Spleen (tissue), 7 donors: ENCODE measurements at regions not wholly inside any gene's neighbourhood (a gene's known extent, or its start where the extent isn't known, plus 50 kb on each side); places are given as distances from the start of the nearest gene placed in this dataset.
"Not testable (repeated sequence)": the region's sequence is repeated elsewhere in the genome, so short reads cannot be mapped to it uniquely, and the experiment has no call there.

ENCODE experiments used
- POLR2A ChIP-seq, 3 donors: fragments of 450-650 bp; IDR thresholded peaks; one replicate each; pipeline ENCODE4 v1.5.1; 2017; ENCODE audit warnings: antibody characterized with exemption in 3 of 3, mild to moderate bottlenecking in 1 of 3
- POLR2AphosphoS5 ChIP-seq, 3 donors: sonication (generic); formaldehyde crosslinking; IDR thresholded peaks; one replicate each; pipeline ENCODE4 v1.5.1; 2017; ENCODE audit warnings: antibody characterized with exemption in 3 of 3
- TF ChIP-seq, protein P1 (sequence below), 11 experiments: fragments of 200-600 bp in 7 of 11; fragments of 450-650 bp in 4 of 11; sonication (generic) in 4 of 11; IDR thresholded peaks in 8 of 11; conservative IDR thresholded peaks in 3 of 11; 1 replicate in 7 of 11; 2 replicates in 4 of 11; pipeline versions ENCODE4 v1.4.0 to v1.8.0; 2016 to 2021; ENCODE audit warnings: antibody characterized with exemption in 11 of 11, inconsistent platforms in 4 of 11, mild to moderate bottlenecking in 1 of 11
- donor health status: DM: no; HTN: no; CAD: no; lungs with moderate emphysema.
- donor health status: DM: no; HTN: no; CAD: no.
- donor health status: DM: no; HTN: no; CAD: no.

DNA sequence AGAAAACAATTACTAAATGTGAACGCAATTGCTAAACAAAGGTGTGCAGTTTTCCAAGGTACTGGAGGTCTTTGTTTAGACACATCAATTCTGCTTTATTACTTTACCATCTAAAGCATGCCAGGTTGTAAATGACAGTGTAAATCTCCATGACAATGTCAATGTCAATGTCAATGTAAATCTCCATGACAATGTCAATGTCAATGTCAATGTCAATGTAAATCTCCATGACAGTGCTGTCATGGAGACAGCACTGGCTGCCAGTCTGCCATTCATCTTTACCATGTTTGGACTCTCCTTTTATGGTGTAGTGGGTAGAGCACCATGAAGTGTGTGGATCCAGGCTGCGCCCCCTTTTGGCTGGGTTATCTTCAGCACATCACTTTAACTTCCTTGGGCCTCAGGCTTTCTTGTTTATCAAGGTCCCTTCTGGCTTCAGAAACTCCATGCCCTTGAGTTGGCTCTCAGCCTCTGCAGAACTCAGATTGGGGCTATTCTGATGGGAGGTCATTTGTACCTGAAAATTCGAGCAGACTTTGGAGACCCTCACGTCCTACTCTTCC lies 149.1 kb downstream of the BCL2L11 start:
- TF ChIP-seq, protein P1, sequence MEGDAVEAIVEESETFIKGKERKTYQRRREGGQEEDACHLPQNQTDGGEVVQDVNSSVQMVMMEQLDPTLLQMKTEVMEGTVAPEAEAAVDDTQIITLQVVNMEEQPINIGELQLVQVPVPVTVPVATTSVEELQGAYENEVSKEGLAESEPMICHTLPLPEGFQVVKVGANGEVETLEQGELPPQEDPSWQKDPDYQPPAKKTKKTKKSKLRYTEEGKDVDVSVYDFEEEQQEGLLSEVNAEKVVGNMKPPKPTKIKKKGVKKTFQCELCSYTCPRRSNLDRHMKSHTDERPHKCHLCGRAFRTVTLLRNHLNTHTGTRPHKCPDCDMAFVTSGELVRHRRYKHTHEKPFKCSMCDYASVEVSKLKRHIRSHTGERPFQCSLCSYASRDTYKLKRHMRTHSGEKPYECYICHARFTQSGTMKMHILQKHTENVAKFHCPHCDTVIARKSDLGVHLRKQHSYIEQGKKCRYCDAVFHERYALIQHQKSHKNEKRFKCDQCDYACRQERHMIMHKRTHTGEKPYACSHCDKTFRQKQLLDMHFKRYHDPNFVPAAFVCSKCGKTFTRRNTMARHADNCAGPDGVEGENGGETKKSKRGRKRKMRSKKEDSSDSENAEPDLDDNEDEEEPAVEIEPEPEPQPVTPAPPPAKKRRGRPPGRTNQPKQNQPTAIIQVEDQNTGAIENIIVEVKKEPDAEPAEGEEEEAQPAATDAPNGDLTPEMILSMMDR (IDR thresholded peaks at IDR 0.05 in 8 of 11, conservative IDR thresholded peaks at IDR 0.05 in 3 of 11): not testable (repeated sequence)
- TF ChIP-seq POLR2A, POLR2AphosphoS5 (IDR thresholded peaks at IDR 0.05): not testable (repeated sequence)
